ENCODE measurements at regions not wholly inside any gene's neighbourhood (a gene's known extent, or its start where the extent isn't known, plus 50 kb on each side); places are given as distances from the start of the nearest gene placed in this dataset.

DNA sequence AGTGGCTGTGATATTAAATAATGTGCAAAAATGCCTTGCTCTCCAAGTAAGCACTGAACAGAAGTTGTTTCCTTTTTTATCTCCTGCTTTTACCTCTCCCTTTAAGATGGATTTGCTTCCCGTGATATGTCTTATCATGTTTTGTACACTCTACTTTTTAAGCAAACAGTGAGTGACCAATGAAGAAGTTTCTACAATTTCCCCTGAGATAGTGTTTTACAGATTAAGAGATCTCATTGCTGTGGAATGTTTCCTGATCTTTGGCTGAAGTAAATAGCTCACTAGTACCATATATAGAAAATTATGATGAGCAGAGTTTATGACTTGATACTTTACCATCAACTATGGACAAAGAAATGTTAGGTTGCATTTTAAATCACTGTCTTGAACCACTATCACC is 184.8 kb upstream of the PDE3A start:
- in situ Hi-C loops (cut with MboI; ENCODE audit: low sequenced_read_pairs) (no loop called here), intact Hi-C loops (cut with micrococcal nuclease) (no loop called here), dilution Hi-C loops (cut with HindIII; ENCODE audit: low sequenced_read_pairs, unreplicated experiment) (no loop called here)
- no peak overlapping the region; the same call in 1 of the 2 replicates for H3K9ac ChIP-seq (ENCODE audit: low read depth, low read length)
- no peaks in the 10 kb centered on the region for H3K9me1 ChIP-seq (ENCODE audit: insufficient read depth, low read length)
- TF ChIP-seq, protein P1, sequence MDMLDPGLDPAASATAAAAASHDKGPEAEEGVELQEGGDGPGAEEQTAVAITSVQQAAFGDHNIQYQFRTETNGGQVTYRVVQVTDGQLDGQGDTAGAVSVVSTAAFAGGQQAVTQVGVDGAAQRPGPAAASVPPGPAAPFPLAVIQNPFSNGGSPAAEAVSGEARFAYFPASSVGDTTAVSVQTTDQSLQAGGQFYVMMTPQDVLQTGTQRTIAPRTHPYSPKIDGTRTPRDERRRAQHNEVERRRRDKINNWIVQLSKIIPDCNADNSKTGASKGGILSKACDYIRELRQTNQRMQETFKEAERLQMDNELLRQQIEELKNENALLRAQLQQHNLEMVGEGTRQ (IDR thresholded peaks at IDR 0.05; ENCODE audit: low read depth, low read length), result no peak
- TF ChIP-seq BHLHE40 (IDR thresholded peaks at IDR 0.05; ENCODE audit: low read depth, low read length), result no peak
- TF ChIP-seq NFE2L2 (IDR thresholded peaks at IDR 0.05; ENCODE audit: low read depth, low read length), result no peak
- no peak for TF ChIP-seq RAD21 (IDR thresholded peaks at IDR 0.05; ENCODE audit: low read length)
- no peak for TF ChIP-seq MAZ (IDR thresholded peaks at IDR 0.05; ENCODE audit: borderline replicate concordance, low read depth, low read length)
- H3K4me3 ChIP-seq (ENCODE audit: insufficient read depth, low read depth, low read length), result no peak overlapping the region
- no peak overlapping the region for H3K23ac ChIP-seq (ENCODE audit: low read depth, low read length)
- H2AK9ac ChIP-seq (replicated peaks; ENCODE audit: low read depth, low read length, poor library complexity), result no peak overlapping the region
- ChIA-PET POLR2A (ENCODE audit: unreplicated experiment) (no interaction called here), CTCF (no interaction called here)
- H3K79me1 ChIP-seq (ENCODE audit: low read depth in 1 of 2, low read length in 2 of 2), result no peaks in the 10 kb centered on the region
- H3K36me3 ChIP-seq (ENCODE audit: control insufficient read depth, insufficient read depth, low read length), result no peaks in the 10 kb centered on the region
- H4K91ac ChIP-seq (ENCODE audit: insufficient read depth, low read depth, low read length), result no peak overlapping the region
- DNase-seq (peak; percentile 70), ATAC-seq (ENCODE audit: low read depth) (peak; percentile 98)
- peak overlapping the region; percentile 46; the same call in 1 of the 2 replicates for H3K4me2 ChIP-seq (ENCODE audit: low read depth, low read length)
- H4K20me1 ChIP-seq (ENCODE audit: insufficient read depth, low read length), result no peaks in the 10 kb centered on the region
- H4K8ac ChIP-seq (ENCODE audit: low read depth in 2 of 2, low read length in 2 of 2), result peak overlapping the region in 1 of 2 experiments; percentile 41; a peak in 2 of 4 replicates
- H3K27me3 ChIP-seq (ENCODE audit: control insufficient read depth, insufficient read depth, low read length), result no peaks in the 10 kb centered on the region
- no TSS peak for BruUV-seq (replicated peaks)
- H2AFZ ChIP-seq (replicated peaks; ENCODE audit: low read length, poor library complexity), result no peak overlapping the region
- no peaks in the 10 kb centered on the region for H3K9me3 ChIP-seq (ENCODE audit: control insufficient read depth, insufficient read depth, low read length)
- H2BK20ac ChIP-seq (ENCODE audit: low read depth, low read length), result 0 out of 2 replicates have a peak overlapping the region, but pooled peaks have one; percentile 27
- H4K5ac ChIP-seq (ENCODE audit: low read depth, low read length), result no peak overlapping the region; the same call in 1 of the 2 replicates
- no peak overlapping the region for H3K56ac ChIP-seq (ENCODE audit: extremely low read depth, insufficient read depth, low read length)
- peak overlapping the region; percentile 41; the same call in 1 of the 2 replicates for H3K18ac ChIP-seq (ENCODE audit: low read depth, low read length)
- no peak overlapping the region for H2BK15ac ChIP-seq (ENCODE audit: low read depth, low read length)
- H3K4ac ChIP-seq (ENCODE audit: low read depth, low read length), result no peak overlapping the region
- peak overlapping the region; percentile 76 for H2BK5ac ChIP-seq (ENCODE audit: low read depth, low read length, poor library complexity, severe bottlenecking)
- H3K4me1 ChIP-seq (ENCODE audit: control insufficient read depth, insufficient read depth, low read length), result peaks cover 2% of the 10 kb centered on the region; the same call in 1 of the 2 replicates
- WGBS, 2 experiments (ENCODE audit: extremely low coverage in 2 of 2, insufficient read length in 1 of 2), result no CpG with 5 or more reads among the region's 1 CpG
- H2BK120ac ChIP-seq (ENCODE audit: low read depth, low read length), result peak overlapping the region; percentile 20; the same call in 1 of the 2 replicates
- peak overlapping the region; percentile 3; the same call in 1 of the 2 replicates for H3K27ac ChIP-seq (ENCODE audit: insufficient read depth, low read length)
- no peak overlapping the region for H3K14ac ChIP-seq (replicated peaks; ENCODE audit: low read depth, low read length)
- H2AK5ac ChIP-seq (ENCODE audit: low read depth, low read length), result no peak overlapping the region
